IMR-90 (cell line): ENCODE measurements at regions not wholly inside any gene's neighbourhood (a gene's known extent, or its start where the extent isn't known, plus 50 kb on each side); places are given as distances from the start of the nearest gene placed in this dataset.

Source experiments
- ATAC-seq: fragments of 200-7000 bp; cut with Tn5 transposase; 2 replicates; pipeline ENCODE4 v1.9.1; 2020; ENCODE audit warnings: low read depth, mild to moderate bottlenecking, moderate library complexity
- BruUV-seq: library from RNA; stranded (reverse); fragments of 400-500 nt; replicated peaks from 2 replicates; lab custom pipeline; 2021; lab: Mats Ljungman, UMichigan
- CTCF ChIA-PET: fragments of 300-600 bp; formaldehyde crosslinking; extraction: SDS; loops from one replicate; lab custom pipeline; 2021; ENCODE audit warnings: antibody characterized with exemption; lab: Yijun Ruan, JAX
- POLR2A ChIA-PET: fragments of 300-600 bp; sonication (Branson Sonifier 250); formaldehyde crosslinking; loops from one replicate; lab custom pipeline; 2022; ENCODE audit warnings: antibody characterized with exemption; ENCODE audit not compliant: unreplicated experiment; lab: Charles Lee
- DNase-seq: peaks from one replicate; pipeline ENCODE4 v3.0.0; 2013
- H2AFZ ChIP-seq: replicated peaks from 2 replicates; pipeline ENCODE3; 2013; ENCODE audit warnings: low read length, mild to moderate bottlenecking; ENCODE audit not compliant: poor library complexity
- H2AK5ac ChIP-seq: 2 replicates; pipeline ENCODE4 v1.6.1; 2013; ENCODE audit warnings: low read depth, low read length, inconsistent platforms
- H2AK9ac ChIP-seq: replicated peaks from 2 replicates; pipeline ENCODE3; 2013; ENCODE audit warnings: mild to moderate bottlenecking, low read depth, low read length, moderate library complexity; ENCODE audit not compliant: poor library complexity
- H2BK120ac ChIP-seq: 2 replicates; pipeline ENCODE4 v1.6.1; 2013; ENCODE audit warnings: low read depth, low read length, inconsistent platforms
- H2BK15ac ChIP-seq: 3 replicates; pipeline ENCODE4 v1.6.1; 2013; ENCODE audit warnings: low read depth, low read length, inconsistent platforms
- H2BK20ac ChIP-seq: 2 replicates; pipeline ENCODE4 v1.6.1; 2013; ENCODE audit warnings: low read depth, mild to moderate bottlenecking, inconsistent platforms, low read length, moderate library complexity
- H2BK5ac ChIP-seq: 2 replicates; pipeline ENCODE4 v1.6.1; 2013; ENCODE audit warnings: mild to moderate bottlenecking, low read depth, low read length, inconsistent platforms; ENCODE audit not compliant: poor library complexity, severe bottlenecking
- H3K14ac ChIP-seq: replicated peaks from 2 replicates; pipeline ENCODE4 v1.6.1; 2013; ENCODE audit warnings: low read depth, low read length, inconsistent platforms
- H3K18ac ChIP-seq: 2 replicates; pipeline ENCODE4 v1.6.1; 2013; ENCODE audit warnings: low read depth, low read length, control low read depth
- H3K23ac ChIP-seq: 2 replicates; pipeline ENCODE4 v1.6.1; 2013; ENCODE audit warnings: low read depth, low read length, inconsistent platforms
- H3K27ac ChIP-seq: 2 replicates; pipeline ENCODE4 v1.5.1; 2013; ENCODE audit warnings: mild to moderate bottlenecking, control low read depth, low read length; ENCODE audit not compliant: insufficient read depth
- H3K27me3 ChIP-seq: 2 replicates; pipeline ENCODE4 v1.6.1; 2013; ENCODE audit warnings: low read length; ENCODE audit not compliant: control insufficient read depth, insufficient read depth
- H3K36me3 ChIP-seq: 2 replicates; pipeline ENCODE4 v1.6.1; 2013; ENCODE audit warnings: low read length, mixed read lengths; ENCODE audit not compliant: control insufficient read depth, insufficient read depth
- H3K4ac ChIP-seq: 2 replicates; pipeline ENCODE4 v1.6.1; 2013; ENCODE audit warnings: low read depth, low read length, inconsistent platforms
- H3K4me1 ChIP-seq: 2 replicates; pipeline ENCODE4 v1.6.1; 2013; ENCODE audit warnings: low read length, mixed read lengths; ENCODE audit not compliant: control insufficient read depth, insufficient read depth
- H3K4me2 ChIP-seq: 2 replicates; pipeline ENCODE4 v1.6.1; 2013; ENCODE audit warnings: low read depth, mild to moderate bottlenecking, control low read depth, low read length, moderate library complexity
- H3K4me3 ChIP-seq: 2 replicates; pipeline ENCODE4 v1.5.1; 2013; ENCODE audit warnings: low read depth, mild to moderate bottlenecking, control low read depth, low read length, moderate library complexity; ENCODE audit not compliant: insufficient read depth
- H3K56ac ChIP-seq: 2 replicates; pipeline ENCODE4 v1.6.1; 2013; ENCODE audit warnings: low read length, inconsistent platforms; ENCODE audit not compliant: insufficient read depth; ENCODE audit errors: extremely low read depth
- H3K79me1 ChIP-seq, 2 experiments: 2 replicates each; pipeline ENCODE4 v1.6.1; 2013; ENCODE audit warnings: low read length in 2 of 2, inconsistent platforms in 1 of 2, low read depth in 1 of 2
- H3K9ac ChIP-seq: 2 replicates; pipeline ENCODE4 v1.6.1; 2013; ENCODE audit warnings: low read depth, low read length, control low read depth
- H3K9me1 ChIP-seq: 2 replicates; pipeline ENCODE4 v1.6.1; 2013; ENCODE audit warnings: low read length, inconsistent platforms; ENCODE audit not compliant: insufficient read depth
- H3K9me3 ChIP-seq: 2 replicates; pipeline ENCODE4 v1.6.1; 2013; ENCODE audit warnings: low read length; ENCODE audit not compliant: control insufficient read depth, insufficient read depth
- H4K20me1 ChIP-seq: 2 replicates; pipeline ENCODE4 v1.6.1; 2013; ENCODE audit warnings: low read length, inconsistent platforms; ENCODE audit not compliant: insufficient read depth
- H4K5ac ChIP-seq: 2 replicates; pipeline ENCODE4 v1.6.1; 2013; ENCODE audit warnings: mild to moderate bottlenecking, low read depth, low read length, control low read depth
- H4K8ac ChIP-seq, 2 experiments: 2 replicates each; pipeline ENCODE4 v1.6.1; 2013; ENCODE audit warnings: low read depth in 2 of 2, low read length in 2 of 2, control low read depth in 1 of 2, inconsistent platforms in 1 of 2
- H4K91ac ChIP-seq: 2 replicates; pipeline ENCODE4 v1.6.1; 2013; ENCODE audit warnings: low read depth, low read length, inconsistent platforms; ENCODE audit not compliant: insufficient read depth
- CHD1 ChIP-seq: IDR thresholded peaks from 2 replicates; pipeline ENCODE4 v1.6.1; 2012; ENCODE audit warnings: low read depth, low read length, improper control_type of control experiment
- CTCF ChIP-seq: conservative IDR thresholded peaks from 2 replicates; pipeline ENCODE4 v1.5.1; 2012; ENCODE audit warnings: mild to moderate bottlenecking, low read depth, low read length, improper control_type of control experiment
- MAFK ChIP-seq: IDR thresholded peaks from 2 replicates; pipeline ENCODE4 v1.6.1; 2012; ENCODE audit warnings: low read depth, low read length, improper control_type of control experiment
- MXI1 ChIP-seq: IDR thresholded peaks from 2 replicates; pipeline ENCODE4 v1.6.1; 2012; ENCODE audit warnings: low read depth, mild to moderate bottlenecking, low read length, moderate library complexity, borderline replicate concordance
- NFE2L2 ChIP-seq: fragments of 150-350 bp; IDR thresholded peaks from 2 replicates; pipeline ENCODE4 v1.6.1; 2016; ENCODE audit warnings: low read depth, mild to moderate bottlenecking, low read length
- RAD21 ChIP-seq: IDR thresholded peaks from 2 replicates; pipeline ENCODE4 v1.6.1; 2012; ENCODE audit warnings: low read length, improper control_type of control experiment
- dilution Hi-C: fragments of 300-500 bp; cut with HindIII; formaldehyde crosslinking; loops from one replicate; pipeline ENCODE4 v1.14.3; 2018; ENCODE audit warnings: low sequenced_read_pairs; ENCODE audit not compliant: unreplicated experiment
- in situ Hi-C: fragments of 300-500 bp; cut with MboI; formaldehyde crosslinking; loops from 3 replicates; pipeline ENCODE4 v1.14.3; 2019; ENCODE audit warnings: low sequenced_read_pairs, inconsistent platforms, mixed read lengths
- intact Hi-C: fragments of 100-400 bp; cut with micrococcal nuclease; formaldehyde crosslinking; loops from 2 replicates; pipeline ENCODE4 v1.10.0; 2022
- TF ChIP-seq, protein P1 (sequence below): fragments of 150-350 bp; IDR thresholded peaks from 2 replicates; pipeline ENCODE4 v1.6.1; 2017; ENCODE audit warnings: mild to moderate bottlenecking, antibody characterized with exemption, low read length, low read depth

DNA sequence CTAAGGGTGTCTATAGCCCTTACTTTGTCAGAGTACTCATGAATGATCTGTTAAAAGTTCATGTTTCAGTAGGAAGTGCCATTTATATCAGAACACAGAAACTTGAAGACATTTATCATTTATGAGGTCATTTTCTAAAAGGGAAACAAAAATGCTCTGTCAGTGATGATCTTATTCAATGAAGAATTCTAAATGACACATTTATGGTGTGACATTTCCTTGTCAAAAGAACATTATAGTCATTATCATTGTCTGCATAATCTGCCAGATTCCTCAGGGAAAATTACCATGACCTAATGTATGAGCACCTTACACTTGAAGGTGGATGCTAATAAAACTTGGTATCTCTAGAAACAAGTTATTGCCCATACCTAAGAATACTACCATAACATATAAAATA is 853.8 kb upstream of the SLITRK6 start:
- no peak overlapping the region for H2BK120ac ChIP-seq
- no peak overlapping the region for H2BK20ac ChIP-seq
- no peak overlapping the region for H2BK5ac ChIP-seq
- H4K8ac ChIP-seq: no peak overlapping the region
- no peak for DNase-seq
- H3K79me1 ChIP-seq: no peaks in the 10 kb centered on the region
- ChIA-PET CTCF (no interaction called here), POLR2A (no interaction called here)
- no peak overlapping the region for H3K4me3 ChIP-seq
- TF ChIP-seq NFE2L2 (no peak), RAD21 (no peak), MAFK (no peak), MXI1 (no peak), CTCF (no peak), CHD1 (no peak)
- TF ChIP-seq, protein P1, sequence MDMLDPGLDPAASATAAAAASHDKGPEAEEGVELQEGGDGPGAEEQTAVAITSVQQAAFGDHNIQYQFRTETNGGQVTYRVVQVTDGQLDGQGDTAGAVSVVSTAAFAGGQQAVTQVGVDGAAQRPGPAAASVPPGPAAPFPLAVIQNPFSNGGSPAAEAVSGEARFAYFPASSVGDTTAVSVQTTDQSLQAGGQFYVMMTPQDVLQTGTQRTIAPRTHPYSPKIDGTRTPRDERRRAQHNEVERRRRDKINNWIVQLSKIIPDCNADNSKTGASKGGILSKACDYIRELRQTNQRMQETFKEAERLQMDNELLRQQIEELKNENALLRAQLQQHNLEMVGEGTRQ: no peak
- in situ Hi-C loops (no loop called here), dilution Hi-C loops (no loop called here), intact Hi-C loops (no loop called here)
- H4K91ac ChIP-seq: no peak overlapping the region
- BruUV-seq: no TSS peak
- H3K4me2 ChIP-seq: no peak overlapping the region
- H3K9me1 ChIP-seq: no peaks in the 10 kb centered on the region
- no peak overlapping the region for H2AFZ ChIP-seq
- no peak overlapping the region for H3K9ac ChIP-seq
- no peak overlapping the region for H3K4ac ChIP-seq
- no peak overlapping the region for H2AK5ac ChIP-seq
- H3K14ac ChIP-seq: no peak overlapping the region
- H3K36me3 ChIP-seq: no peaks in the 10 kb centered on the region
- no peak overlapping the region for H3K18ac ChIP-seq
- no peak for ATAC-seq
- no peak overlapping the region for H3K27ac ChIP-seq
- H2AK9ac ChIP-seq: no peak overlapping the region
- H3K56ac ChIP-seq: no peak overlapping the region
- no peak overlapping the region for H4K5ac ChIP-seq
- H3K27me3 ChIP-seq: no peaks in the 10 kb centered on the region
- H4K20me1 ChIP-seq: no peaks in the 10 kb centered on the region
- no peak overlapping the region for H3K23ac ChIP-seq
- H3K4me1 ChIP-seq: no peaks in the 10 kb centered on the region
- H2BK15ac ChIP-seq: no peak overlapping the region
- H3K9me3 ChIP-seq: no peaks in the 10 kb centered on the region
